ENCODE measurements at regions not wholly inside any gene's neighbourhood (a gene's known extent, or its start where the extent isn't known, plus 50 kb on each side); places are given as distances from the start of the nearest gene placed in this dataset.

DNA sequence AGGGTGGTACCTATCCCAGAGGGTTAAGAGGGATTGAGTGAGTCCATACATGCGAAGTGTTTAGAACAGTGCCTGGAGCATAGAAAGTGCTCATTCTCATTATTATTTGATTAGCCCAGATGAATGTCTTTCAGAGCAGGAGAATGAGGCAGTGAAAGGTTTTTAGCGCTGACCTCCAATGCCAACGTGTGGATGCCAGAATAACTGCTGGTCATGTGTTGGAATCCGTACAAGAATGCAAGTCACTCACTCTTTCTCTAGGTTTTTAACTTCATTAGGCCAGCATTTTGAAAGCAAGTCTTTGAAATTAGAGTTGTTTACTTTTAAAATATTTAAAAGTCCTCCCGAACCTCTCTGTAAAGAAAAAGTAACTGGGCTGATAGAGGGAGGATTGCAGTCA is 374.2 kb downstream of the EN1 start:
- no peak overlapping the region for H3K4me3 ChIP-seq (ENCODE audit: low read depth in 1 of 2, low read length in 2 of 2)
- peaks cover 0 to 4% of the 10 kb centered on the region in 2 donors for H3K27me3 ChIP-seq (ENCODE audit: control insufficient read depth in 1 of 2, insufficient read depth in 2 of 2, low read length in 2 of 2)
- H3K27ac ChIP-seq (ENCODE audit: low read depth, low read length), result no peak overlapping the region
- no peak overlapping the region for H3K9ac ChIP-seq (ENCODE audit: low read depth in 1 of 2, low read length in 2 of 2)
- no peaks in the 10 kb centered on the region for H3K9me3 ChIP-seq (ENCODE audit: control insufficient read depth in 1 of 2, low read length in 2 of 2)
- H3K4me1 ChIP-seq (ENCODE audit: control insufficient read depth in 1 of 2, insufficient read depth in 2 of 2, low read length in 2 of 2), result peaks cover 6 to 12% of the 10 kb centered on the region in 2 donors
- H3K36me3 ChIP-seq (ENCODE audit: control insufficient read depth in 1 of 2, insufficient read depth in 2 of 2, low read length in 2 of 2), result no peaks in the 10 kb centered on the region

- H3K4me1 ChIP-seq (ENCODE audit: control insufficient read depth in 1 of 2, insufficient read depth in 2 of 2, low read length in 2 of 2), result no peaks in the 10 kb centered on the region
- H3K27ac ChIP-seq (ENCODE audit: low read depth, low read length), result no peak overlapping the region
- no peak overlapping the region for H3K9ac ChIP-seq (ENCODE audit: low read depth in 1 of 2, low read length in 2 of 2)
- no peaks in the 10 kb centered on the region for H3K9me3 ChIP-seq (ENCODE audit: control insufficient read depth in 1 of 2, low read length in 2 of 2)
- H3K36me3 ChIP-seq (ENCODE audit: control insufficient read depth in 1 of 2, insufficient read depth in 2 of 2, low read length in 2 of 2), result no peaks in the 10 kb centered on the region
- peaks cover 0 to 4% of the 10 kb centered on the region in 2 donors for H3K27me3 ChIP-seq (ENCODE audit: control insufficient read depth in 1 of 2, insufficient read depth in 2 of 2, low read length in 2 of 2)
- H3K4me3 ChIP-seq (ENCODE audit: low read depth in 1 of 2, low read length in 2 of 2), result no peak overlapping the region
Measured at GRCh38 chr2:118470297-118470696, 377.2 kb downstream of the EN1 start.

GRCh38 chr2:118469103-118469502 is 378.3 kb downstream of the EN1 start:
- Histone ChIP-seq H3K27ac (ENCODE audit: low read depth, low read length) (no peak overlapping the region), H3K9ac (ENCODE audit: low read depth in 1 of 2, low read length in 2 of 2) (no peak overlapping the region), H3K9me3 (ENCODE audit: control insufficient read depth in 1 of 2, low read length in 2 of 2) (no peaks in the 10 kb centered on the region), H3K4me1 (ENCODE audit: control insufficient read depth in 1 of 2, insufficient read depth in 2 of 2, low read length in 2 of 2) (peaks cover 0 to 4% of the 10 kb centered on the region in 2 donors), H3K36me3 (ENCODE audit: control insufficient read depth in 1 of 2, insufficient read depth in 2 of 2, low read length in 2 of 2) (no peaks in the 10 kb centered on the region), H3K27me3 (ENCODE audit: control insufficient read depth in 1 of 2, insufficient read depth in 2 of 2, low read length in 2 of 2) (peaks cover 0 to 4% of the 10 kb centered on the region in 2 donors), H3K4me3 (ENCODE audit: low read depth in 1 of 2, low read length in 2 of 2) (no peak overlapping the region)

- H3K36me3 ChIP-seq (ENCODE audit: control insufficient read depth in 1 of 2, insufficient read depth in 2 of 2, low read length in 2 of 2), result no peaks in the 10 kb centered on the region
- no peak overlapping the region for H3K4me3 ChIP-seq (ENCODE audit: low read depth in 1 of 2, low read length in 2 of 2)
- H3K9me3 ChIP-seq (ENCODE audit: control insufficient read depth in 1 of 2, low read length in 2 of 2), result no peaks in the 10 kb centered on the region
- H3K9ac ChIP-seq (ENCODE audit: low read depth in 1 of 2, low read length in 2 of 2), result no peak overlapping the region
- H3K27ac ChIP-seq (ENCODE audit: low read depth, low read length), result no peak overlapping the region
- H3K4me1 ChIP-seq (ENCODE audit: control insufficient read depth in 1 of 2, insufficient read depth in 2 of 2, low read length in 2 of 2), result peaks cover 0 to 4% of the 10 kb centered on the region in 2 donors
- peaks cover 0 to 4% of the 10 kb centered on the region in 2 donors for H3K27me3 ChIP-seq (ENCODE audit: control insufficient read depth in 1 of 2, insufficient read depth in 2 of 2, low read length in 2 of 2)
Measured at GRCh38 chr2:118464546-118465265, 376.4 kb downstream of the INSIG2 start.

GRCh38 chr2:118464046-118464445 is 375.8 kb downstream of the INSIG2 start:
- H3K4me1 ChIP-seq (ENCODE audit: control insufficient read depth in 1 of 2, insufficient read depth in 2 of 2, low read length in 2 of 2), result peaks cover 0 to 4% of the 10 kb centered on the region in 2 donors
- H3K36me3 ChIP-seq (ENCODE audit: control insufficient read depth in 1 of 2, insufficient read depth in 2 of 2, low read length in 2 of 2), result no peaks in the 10 kb centered on the region
- H3K9me3 ChIP-seq (ENCODE audit: control insufficient read depth in 1 of 2, low read length in 2 of 2), result no peaks in the 10 kb centered on the region
- no peak overlapping the region for H3K4me3 ChIP-seq (ENCODE audit: low read depth in 1 of 2, low read length in 2 of 2)
- peaks cover 0 to 4% of the 10 kb centered on the region in 2 donors for H3K27me3 ChIP-seq (ENCODE audit: control insufficient read depth in 1 of 2, insufficient read depth in 2 of 2, low read length in 2 of 2)
- no peak overlapping the region for H3K27ac ChIP-seq (ENCODE audit: low read depth, low read length)
- no peak overlapping the region for H3K9ac ChIP-seq (ENCODE audit: low read depth in 1 of 2, low read length in 2 of 2)

DNA sequence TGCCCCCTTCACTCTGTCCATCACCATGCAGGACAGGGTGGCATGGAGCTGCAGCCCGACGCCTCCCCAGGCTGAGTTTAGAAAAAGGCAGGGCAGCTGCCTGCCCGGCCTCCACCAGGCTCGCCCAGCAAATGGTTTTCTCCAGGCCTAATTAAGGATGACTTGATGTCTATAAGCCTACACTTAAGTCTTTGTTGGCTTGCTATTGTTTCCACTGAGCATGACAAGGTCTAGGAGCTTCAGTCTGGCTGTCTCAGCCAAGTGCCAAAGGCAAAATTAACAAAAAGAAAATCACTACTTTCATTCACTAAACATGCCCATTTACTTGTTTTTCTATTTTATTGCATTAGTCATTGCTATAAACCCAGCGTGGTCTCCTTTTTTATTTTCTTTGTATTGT is 372.2 kb downstream of the INSIG2 start:
- no peak overlapping the region for H3K9ac ChIP-seq (ENCODE audit: low read depth in 1 of 2, low read length in 2 of 2)
- peaks cover 0 to 4% of the 10 kb centered on the region in 2 donors for H3K27me3 ChIP-seq (ENCODE audit: control insufficient read depth in 1 of 2, insufficient read depth in 2 of 2, low read length in 2 of 2)
- H3K36me3 ChIP-seq (ENCODE audit: control insufficient read depth in 1 of 2, insufficient read depth in 2 of 2, low read length in 2 of 2), result no peaks in the 10 kb centered on the region
- H3K27ac ChIP-seq (ENCODE audit: low read depth, low read length), result no peak overlapping the region
- no peaks in the 10 kb centered on the region for H3K9me3 ChIP-seq (ENCODE audit: control insufficient read depth in 1 of 2, low read length in 2 of 2)
- H3K4me3 ChIP-seq (ENCODE audit: low read depth in 1 of 2, low read length in 2 of 2), result no peak overlapping the region
- peaks cover 0 to 4% of the 10 kb centered on the region in 2 donors for H3K4me1 ChIP-seq (ENCODE audit: control insufficient read depth in 1 of 2, insufficient read depth in 2 of 2, low read length in 2 of 2)

DNA sequence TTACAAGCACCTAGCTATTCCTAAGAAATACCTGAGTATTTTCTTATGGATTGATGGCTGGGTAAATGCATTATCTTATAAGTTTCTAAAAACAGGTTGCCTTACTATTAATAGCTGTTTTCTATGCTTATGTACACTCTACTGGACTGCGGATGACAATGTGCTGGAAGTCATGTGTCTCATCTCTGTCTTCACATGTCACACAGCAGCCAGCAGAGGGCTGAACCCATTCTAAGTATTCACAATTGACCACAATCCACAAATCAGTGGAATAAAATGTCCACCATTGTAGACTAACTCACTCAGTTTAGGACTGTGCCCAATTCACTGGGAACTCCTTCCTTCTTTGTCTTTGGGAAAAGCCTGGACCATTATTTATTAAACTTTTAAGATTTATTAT is 371.2 kb downstream of the INSIG2 start:
- no peak overlapping the region for H3K9ac ChIP-seq (ENCODE audit: low read depth in 1 of 2, low read length in 2 of 2)
- no peaks in the 10 kb centered on the region for H3K36me3 ChIP-seq (ENCODE audit: control insufficient read depth in 1 of 2, insufficient read depth in 2 of 2, low read length in 2 of 2)
- H3K27ac ChIP-seq (ENCODE audit: low read depth, low read length), result no peak overlapping the region
- no peaks in the 10 kb centered on the region for H3K4me1 ChIP-seq (ENCODE audit: control insufficient read depth in 1 of 2, insufficient read depth in 2 of 2, low read length in 2 of 2)
- H3K27me3 ChIP-seq (ENCODE audit: control insufficient read depth in 1 of 2, insufficient read depth in 2 of 2, low read length in 2 of 2), result peaks cover 0 to 4% of the 10 kb centered on the region in 2 donors
- no peak overlapping the region for H3K4me3 ChIP-seq (ENCODE audit: low read depth in 1 of 2, low read length in 2 of 2)
- no peaks in the 10 kb centered on the region for H3K9me3 ChIP-seq (ENCODE audit: control insufficient read depth in 1 of 2, low read length in 2 of 2)

GRCh38 chr2:118457951-118458350 is 369.7 kb downstream of the INSIG2 start:
- Histone ChIP-seq H3K36me3 (ENCODE audit: control insufficient read depth in 1 of 2, insufficient read depth in 2 of 2, low read length in 2 of 2) (no peaks in the 10 kb centered on the region), H3K4me3 (ENCODE audit: low read depth in 1 of 2, low read length in 2 of 2) (no peak overlapping the region), H3K9ac (ENCODE audit: low read depth in 1 of 2, low read length in 2 of 2) (no peak overlapping the region), H3K27ac (ENCODE audit: low read depth, low read length) (no peak overlapping the region), H3K4me1 (ENCODE audit: control insufficient read depth in 1 of 2, insufficient read depth in 2 of 2, low read length in 2 of 2) (no peaks in the 10 kb centered on the region), H3K9me3 (ENCODE audit: control insufficient read depth in 1 of 2, low read length in 2 of 2) (no peaks in the 10 kb centered on the region), H3K27me3 (ENCODE audit: control insufficient read depth in 1 of 2, insufficient read depth in 2 of 2, low read length in 2 of 2) (no peaks in the 10 kb centered on the region)

GRCh38 chr2:118449401-118449800 is 361.1 kb downstream of the INSIG2 start:
- Histone ChIP-seq H3K4me1 (ENCODE audit: control insufficient read depth in 1 of 2, insufficient read depth in 2 of 2, low read length in 2 of 2) (no peaks in the 10 kb centered on the region), H3K27me3 (ENCODE audit: control insufficient read depth in 1 of 2, insufficient read depth in 2 of 2, low read length in 2 of 2) (no peaks in the 10 kb centered on the region), H3K9me3 (ENCODE audit: control insufficient read depth in 1 of 2, low read length in 2 of 2) (no peaks in the 10 kb centered on the region), H3K9ac (ENCODE audit: low read depth in 1 of 2, low read length in 2 of 2) (no peak overlapping the region), H3K36me3 (ENCODE audit: control insufficient read depth in 1 of 2, insufficient read depth in 2 of 2, low read length in 2 of 2) (no peaks in the 10 kb centered on the region), H3K4me3 (ENCODE audit: low read depth in 1 of 2, low read length in 2 of 2) (no peak overlapping the region), H3K27ac (ENCODE audit: low read depth, low read length) (no peak overlapping the region)

GRCh38 chr2:118443596-118443995 is 355.3 kb downstream of the INSIG2 start:
- no peak overlapping the region for H3K27ac ChIP-seq (ENCODE audit: low read depth, low read length)
- peaks cover 0 to 3% of the 10 kb centered on the region in 2 donors for H3K27me3 ChIP-seq (ENCODE audit: control insufficient read depth in 1 of 2, insufficient read depth in 2 of 2, low read length in 2 of 2)

More at GRCh38 chr2:118443596-118443995, 355.3 kb downstream of the INSIG2 start:
- Histone ChIP-seq H3K9me3 (ENCODE audit: control insufficient read depth in 1 of 2, low read length in 2 of 2) (no peaks in the 10 kb centered on the region), H3K9ac (ENCODE audit: low read depth in 1 of 2, low read length in 2 of 2) (no peak overlapping the region), H3K36me3 (ENCODE audit: control insufficient read depth in 1 of 2, insufficient read depth in 2 of 2, low read length in 2 of 2) (no peaks in the 10 kb centered on the region), H3K4me3 (ENCODE audit: low read depth in 1 of 2, low read length in 2 of 2) (no peak overlapping the region), H3K4me1 (ENCODE audit: control insufficient read depth in 1 of 2, insufficient read depth in 2 of 2, low read length in 2 of 2) (no peaks in the 10 kb centered on the region)
